Cardiac fibroblast (primary cell): ENCODE measurements at regions not wholly inside any gene's neighbourhood (a gene's known extent, or its start where the extent isn't known, plus 50 kb on each side); places are given as distances from the start of the nearest gene placed in this dataset.

Experiments
- DNase-seq, 2 donors: peaks; one replicate each; pipeline versions ENCODE4 v3.0.0 to v3.0.0-alpha.2; 2010; ENCODE audit warnings: low read depth in 2 of 2
- H3K4me3 ChIP-seq, 2 donors: replicated peaks in 1 of 2; 1 replicate in 1 of 2; 2 replicates in 1 of 2; pipeline ENCODE4 v1.5.1; 2011; ENCODE audit warnings: low read depth in 2 of 2, low read length in 2 of 2, mild to moderate bottlenecking in 2 of 2, moderate library complexity in 1 of 2
- CTCF ChIP-seq: IDR thresholded peaks from one replicate; pipeline ENCODE4 v1.5.1; 2011; ENCODE audit warnings: low read depth, mild to moderate bottlenecking, low read length, inconsistent platforms

GRCh38 chr6:120606743-120607142, 727.5 kb downstream of the TBC1D32 start:
- TF ChIP-seq CTCF: no peak
- no peak overlapping the region for H3K4me3 ChIP-seq
- DNase-seq: no peak

GRCh38 chr6:120604510-120604909, 729.8 kb downstream of the TBC1D32 start:
- no peak for DNase-seq
- no peak for TF ChIP-seq CTCF
- H3K4me3 ChIP-seq: no peak overlapping the region

GRCh38 chr6:120590611-120591010, 743.7 kb downstream of the TBC1D32 start:
- TF ChIP-seq CTCF: no peak
- H3K4me3 ChIP-seq: no peak overlapping the region
- no peak for DNase-seq

- H3K4me3 ChIP-seq: no peak overlapping the region
- no peak for TF ChIP-seq CTCF
- DNase-seq: no peak
Measured at GRCh38 chr6:120588424-120588823, 745.9 kb downstream of the TBC1D32 start.

GRCh38 chr6:120587381-120587780, 746.9 kb downstream of the TBC1D32 start:
- DNase-seq: no peak
- TF ChIP-seq CTCF: no peak
- no peak overlapping the region for H3K4me3 ChIP-seq

- DNase-seq: no peak
- no peak for TF ChIP-seq CTCF
- H3K4me3 ChIP-seq: no peak overlapping the region
Measured at GRCh38 chr6:120584111-120584760, 750.0 kb downstream of the TBC1D32 start.

- TF ChIP-seq CTCF: no peak
- no peak for DNase-seq
- no peak overlapping the region for H3K4me3 ChIP-seq
Measured at GRCh38 chr6:120576061-120576460, 758.2 kb downstream of the TBC1D32 start.
